Fibroblast of lung (primary cell): ENCODE measurements at regions not wholly inside any gene's neighbourhood (a gene's known extent, or its start where the extent isn't known, plus 50 kb on each side); places are given as distances from the start of the nearest gene placed in this dataset.
A peak's percentile ranks its signal among the peaks of the same experiment; 100 is the strongest.
"Not testable (repeated sequence)": the region's sequence is repeated elsewhere in the genome, so short reads cannot be mapped to it uniquely, and the experiment has no call there.

ENCODE experiments used
- DNase-seq, 2 donors: peaks; one replicate each; pipeline versions ENCODE4 v3.0.0 to v3.0.0-alpha.2; 2010; ENCODE audit warnings: low read depth in 2 of 2
- H2AFZ ChIP-seq: 2 replicates; pipeline ENCODE4 v1.5.1; 2012; ENCODE audit warnings: low read length, control low read depth, inconsistent platforms
- H3K27ac ChIP-seq: 2 replicates; pipeline ENCODE4 v1.5.1; 2011; ENCODE audit warnings: low read length, control low read depth; ENCODE audit not compliant: insufficient read depth
- H3K27me3 ChIP-seq: 2 replicates; pipeline ENCODE4 v1.5.1; 2011; ENCODE audit warnings: mild to moderate bottlenecking, low read length; ENCODE audit not compliant: control insufficient read depth, insufficient read depth
- H3K36me3 ChIP-seq: 2 replicates; pipeline ENCODE4 v1.5.1; 2011; ENCODE audit warnings: low read length; ENCODE audit not compliant: control insufficient read depth, insufficient read depth
- H3K4me1 ChIP-seq: 2 replicates; pipeline ENCODE4 v1.5.1; 2011; ENCODE audit warnings: low read length; ENCODE audit not compliant: control insufficient read depth, insufficient read depth; ENCODE audit errors: extremely low read depth
- H3K4me2 ChIP-seq: 2 replicates; pipeline ENCODE4 v1.5.1; 2011; ENCODE audit warnings: low read length, control low read depth; ENCODE audit not compliant: insufficient read depth; ENCODE audit errors: extremely low read depth
- H3K4me3 ChIP-seq, 4 experiments: fragments of 200-600 bp in 1 of 4; sonication (generic) in 1 of 4; replicated peaks in 1 of 4; 2 replicates each; pipeline ENCODE4 v1.5.1; 2011 to 2016; ENCODE audit warnings: low read length in 4 of 4, low read depth in 3 of 4, mild to moderate bottlenecking in 3 of 4, control low read depth in 2 of 4, inconsistent platforms in 1 of 4, mixed read lengths in 1 of 4; ENCODE audit not compliant: insufficient read depth in 1 of 4; ENCODE audit errors: control extremely low read depth in 1 of 4
- H3K79me2 ChIP-seq: 2 replicates; pipeline ENCODE4 v1.5.1; 2012; ENCODE audit warnings: mild to moderate bottlenecking, low read length, inconsistent platforms; ENCODE audit not compliant: control insufficient read depth, insufficient read depth
- H3K9ac ChIP-seq: 2 replicates; pipeline ENCODE4 v1.5.1; 2011; ENCODE audit warnings: mild to moderate bottlenecking, low read length, control low read depth; ENCODE audit not compliant: insufficient read depth
- H3K9me3 ChIP-seq: 2 replicates; pipeline ENCODE4 v1.5.1; 2012; ENCODE audit warnings: low read depth, low read length; ENCODE audit not compliant: control insufficient read depth, insufficient read depth
- H4K20me1 ChIP-seq: 2 replicates; pipeline ENCODE4 v1.5.1; 2011; ENCODE audit warnings: low read length; ENCODE audit not compliant: control insufficient read depth, insufficient read depth; ENCODE audit errors: extremely low read depth
- EZH2 ChIP-seq: IDR thresholded peaks from 2 replicates; pipeline ENCODE4 v1.5.1; 2012; ENCODE audit warnings: low read length, control low read depth, mild to moderate bottlenecking; ENCODE audit errors: missing control alignments
- TF ChIP-seq, protein P1 (sequence below), 2 donors: IDR thresholded peaks in 1 of 2; conservative IDR thresholded peaks in 1 of 2; 1 replicate in 1 of 2; 2 replicates in 1 of 2; pipeline ENCODE4 v1.5.1; 2011 to 2012; ENCODE audit warnings: low read length in 2 of 2, control low read depth in 1 of 2, inconsistent platforms in 1 of 2, low read depth in 1 of 2, mild to moderate bottlenecking in 1 of 2

DNA sequence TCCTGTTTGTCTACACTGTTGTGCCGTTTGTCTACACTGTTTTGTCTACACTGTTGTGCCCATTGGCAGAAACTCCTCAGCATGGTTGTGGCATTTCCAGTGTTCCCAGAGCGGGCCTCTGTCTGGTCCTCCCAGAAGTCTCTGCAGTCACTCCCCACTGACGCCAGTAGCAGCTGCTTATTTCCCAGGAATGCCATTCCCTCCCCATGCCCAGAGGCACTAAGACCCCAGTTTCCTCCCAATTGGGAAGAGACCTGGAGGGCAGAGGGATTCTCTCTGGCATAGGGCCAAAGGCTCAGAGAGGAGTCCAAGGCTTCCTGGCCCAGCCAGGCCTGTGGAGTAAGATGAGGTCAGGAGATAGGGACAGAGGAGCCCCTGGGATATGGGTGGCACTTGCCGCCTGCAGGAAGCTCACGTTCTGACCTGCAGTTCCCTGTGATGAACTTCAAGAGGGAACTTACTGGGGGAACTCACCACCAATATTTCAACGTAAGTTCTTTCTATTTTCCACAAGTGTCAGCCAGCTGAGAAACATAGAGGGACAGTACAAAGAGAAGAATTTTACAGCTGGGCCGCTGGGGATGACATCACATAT is 69.1 kb downstream of the TNFAIP2 start:
- TF ChIP-seq, protein P1, sequence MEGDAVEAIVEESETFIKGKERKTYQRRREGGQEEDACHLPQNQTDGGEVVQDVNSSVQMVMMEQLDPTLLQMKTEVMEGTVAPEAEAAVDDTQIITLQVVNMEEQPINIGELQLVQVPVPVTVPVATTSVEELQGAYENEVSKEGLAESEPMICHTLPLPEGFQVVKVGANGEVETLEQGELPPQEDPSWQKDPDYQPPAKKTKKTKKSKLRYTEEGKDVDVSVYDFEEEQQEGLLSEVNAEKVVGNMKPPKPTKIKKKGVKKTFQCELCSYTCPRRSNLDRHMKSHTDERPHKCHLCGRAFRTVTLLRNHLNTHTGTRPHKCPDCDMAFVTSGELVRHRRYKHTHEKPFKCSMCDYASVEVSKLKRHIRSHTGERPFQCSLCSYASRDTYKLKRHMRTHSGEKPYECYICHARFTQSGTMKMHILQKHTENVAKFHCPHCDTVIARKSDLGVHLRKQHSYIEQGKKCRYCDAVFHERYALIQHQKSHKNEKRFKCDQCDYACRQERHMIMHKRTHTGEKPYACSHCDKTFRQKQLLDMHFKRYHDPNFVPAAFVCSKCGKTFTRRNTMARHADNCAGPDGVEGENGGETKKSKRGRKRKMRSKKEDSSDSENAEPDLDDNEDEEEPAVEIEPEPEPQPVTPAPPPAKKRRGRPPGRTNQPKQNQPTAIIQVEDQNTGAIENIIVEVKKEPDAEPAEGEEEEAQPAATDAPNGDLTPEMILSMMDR (conservative IDR thresholded peaks at IDR 0.05 in 1 of 2, IDR thresholded peaks at IDR 0.05 in 1 of 2; ENCODE audit: low read depth in 1 of 2, low read length in 2 of 2), result no peak
- no peak for TF ChIP-seq EZH2
- Histone ChIP-seq H3K36me3 (no peaks in the 10 kb centered on the region), H3K27me3 (peaks cover 2% of the 10 kb centered on the region), H3K27ac (no peak overlapping the region), H3K4me3 (no peak overlapping the region), H3K9ac (no peak overlapping the region), H3K79me2 (no peaks in the 10 kb centered on the region), H2AFZ (no peak overlapping the region), H3K4me2 (no peak overlapping the region), H4K20me1 (no peaks in the 10 kb centered on the region), H3K9me3 (no peaks in the 10 kb centered on the region), H3K4me1 (peaks cover 3% of the 10 kb centered on the region)
- DNase-seq, result no peak

DNA sequence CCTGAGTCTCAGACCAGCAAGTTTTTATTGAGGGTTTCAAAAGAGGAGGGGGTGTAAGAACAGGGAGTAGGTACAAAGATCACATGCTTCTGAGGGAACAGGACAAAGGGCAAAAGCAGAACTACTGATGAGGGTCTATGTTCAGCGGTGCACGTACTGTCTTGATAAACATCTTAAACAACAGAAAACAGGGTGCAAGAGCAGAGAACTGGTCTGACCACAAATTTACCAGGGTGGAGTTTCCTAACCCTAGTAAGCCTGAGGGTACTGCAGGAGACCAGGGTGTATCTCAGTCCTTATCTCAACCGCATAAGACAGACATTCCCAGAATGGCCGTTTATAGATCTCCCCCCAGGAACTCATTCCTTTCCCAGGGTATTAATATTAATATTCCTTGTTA is 69.6 kb downstream of the TNFAIP2 start:
- not testable (repeated sequence) for H3K4me3 ChIP-seq, H3K9me3 ChIP-seq, H3K27me3 ChIP-seq, H3K9ac ChIP-seq, H3K4me2 ChIP-seq, H3K79me2 ChIP-seq, DNase-seq, H4K20me1 ChIP-seq, H3K36me3 ChIP-seq, H3K4me1 ChIP-seq, H3K27ac ChIP-seq, H2AFZ ChIP-seq

DNA sequence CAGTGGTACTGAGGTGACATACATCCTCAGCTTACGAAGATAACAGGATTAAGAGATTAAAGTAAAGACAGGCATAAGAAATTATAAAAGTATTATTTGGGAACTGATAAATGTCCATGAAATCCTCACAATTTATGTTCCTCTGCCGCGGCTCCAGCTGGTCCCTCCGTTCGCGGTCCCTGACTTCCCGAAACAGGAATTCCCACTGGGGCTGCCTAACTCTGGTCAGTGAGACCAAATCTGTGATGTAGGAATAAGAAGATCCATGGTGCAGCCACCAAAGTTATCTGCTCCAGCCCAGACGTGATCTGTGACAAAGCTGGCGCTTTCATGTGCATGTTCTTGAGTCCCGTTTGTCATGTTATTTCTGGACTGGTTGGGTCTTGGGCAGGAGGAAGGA is 70.2 kb downstream of the TNFAIP2 start:
- not testable (repeated sequence) for H3K9me3 ChIP-seq, H3K27me3 ChIP-seq, H3K4me1 ChIP-seq, H3K4me3 ChIP-seq, H2AFZ ChIP-seq, H3K9ac ChIP-seq, H4K20me1 ChIP-seq, H3K36me3 ChIP-seq, H3K27ac ChIP-seq, H3K79me2 ChIP-seq, DNase-seq, H3K4me2 ChIP-seq

DNA sequence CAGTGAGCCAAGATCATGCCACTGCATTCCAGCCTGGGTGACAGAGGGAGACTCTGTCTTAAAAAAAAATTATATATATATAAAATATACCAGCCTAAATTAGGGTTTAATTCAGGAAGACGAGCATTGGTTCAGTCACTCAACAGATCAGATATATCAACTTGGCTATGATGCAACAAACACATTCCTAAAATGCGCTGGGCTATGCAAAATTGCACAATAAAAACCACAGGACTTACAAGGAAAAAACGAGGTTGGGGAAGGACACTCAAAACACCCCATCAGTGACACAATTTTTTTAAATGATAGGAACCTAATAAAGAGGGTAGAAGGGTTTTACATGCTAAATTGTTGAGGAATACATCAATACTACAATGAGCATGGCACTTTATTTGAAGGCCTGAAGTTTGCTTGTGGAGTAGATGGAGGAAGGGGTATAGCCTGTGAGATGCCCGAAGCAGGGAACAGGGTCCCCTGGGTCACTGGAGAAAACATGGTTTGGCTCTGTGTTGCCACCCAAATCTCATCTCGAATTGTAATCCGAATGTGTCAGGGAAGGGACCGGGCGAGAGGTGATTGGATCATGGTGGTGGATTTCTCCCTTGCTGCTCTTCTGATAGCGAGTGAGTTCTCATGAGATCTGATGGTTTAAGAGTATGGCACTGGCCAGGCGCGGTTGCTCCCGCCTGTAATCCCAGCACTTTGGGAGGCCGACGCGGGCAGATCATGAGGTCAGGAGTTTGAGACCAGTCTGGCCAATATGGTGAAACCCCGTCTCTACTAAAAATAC is 71.2 kb downstream of the TNFAIP2 start:
- Histone ChIP-seq H3K36me3 (no peaks in the 10 kb centered on the region), H3K9me3 (no peaks in the 10 kb centered on the region), H3K79me2 (no peaks in the 10 kb centered on the region), H3K4me2 (no peak overlapping the region), H3K27ac (no peak overlapping the region), H2AFZ (no peak overlapping the region), H3K4me3 (no peak overlapping the region), H3K4me1 (peaks cover 8% of the 10 kb centered on the region), H4K20me1 (no peaks in the 10 kb centered on the region), H3K9ac (no peak overlapping the region), H3K27me3 (peaks cover 2% of the 10 kb centered on the region)
- peak; percentile 67 to 81 for DNase-seq
- TF ChIP-seq, protein P1 (conservative IDR thresholded peaks at IDR 0.05 in 1 of 2, IDR thresholded peaks at IDR 0.05 in 1 of 2; ENCODE audit: low read depth in 1 of 2, low read length in 2 of 2), result no peak
- no peak for TF ChIP-seq EZH2
